Naive thymus-derived CD4-positive, alpha-beta T cell (primary cell): ENCODE measurements at regions not wholly inside any gene's neighbourhood (a gene's known extent, or its start where the extent isn't known, plus 50 kb on each side); places are given as distances from the start of the nearest gene placed in this dataset.
"Not testable (repeated sequence)": the region's sequence is repeated elsewhere in the genome, so short reads cannot be mapped to it uniquely, and the experiment has no call there.

ENCODE experiments used
- ATAC-seq: fragments of 150-1000 bp; cut with Tn5 transposase; 2 replicates; pipeline ENCODE4 v1.10.0; 2021; ENCODE audit warnings: mild to moderate bottlenecking, moderate library complexity
- CTCF ChIA-PET: fragments of 350-600 bp; sonication (Branson Sonifier 250); formaldehyde crosslinking; loops from one replicate; lab custom pipeline; 2021; ENCODE audit warnings: antibody characterized with exemption; lab: Charles Lee
- POLR2A ChIA-PET: fragments of 350-600 bp; sonication (Branson Sonifier 250); formaldehyde crosslinking; loops from one replicate; lab custom pipeline; 2021; ENCODE audit warnings: antibody characterized with exemption, inconsistent platforms; lab: Charles Lee
- DNase-seq, 9 donors: peaks; one replicate each; pipeline versions ENCODE4 v3.0.0 to v3.0.0-alpha.2; 2020 to 2022; ENCODE audit warnings: mixed read lengths in 1 of 9
- H3K27ac ChIP-seq: one replicate; pipeline ENCODE4 v1.7.0; 2013; ENCODE audit warnings: mild to moderate bottlenecking, low read depth, low read length, moderate library complexity
- H3K27me3 ChIP-seq, 2 donors: one replicate each; pipeline ENCODE4 v1.7.0; 2013; ENCODE audit warnings: low read length in 2 of 2, mild to moderate bottlenecking in 2 of 2, moderate library complexity in 2 of 2; ENCODE audit not compliant: control insufficient read depth in 2 of 2, insufficient read depth in 2 of 2
- H3K36me3 ChIP-seq, 3 experiments: 1 replicate in 2 of 3; 2 replicates in 1 of 3; pipeline ENCODE4 v1.7.0; 2013; ENCODE audit warnings: low read length in 3 of 3, mild to moderate bottlenecking in 3 of 3, moderate library complexity in 1 of 3; ENCODE audit not compliant: insufficient read depth in 3 of 3, control insufficient read depth in 2 of 3
- H3K4me1 ChIP-seq, 2 donors: one replicate each; pipeline ENCODE4 v1.7.0; 2013; ENCODE audit warnings: low read length in 2 of 2, mild to moderate bottlenecking in 2 of 2, moderate library complexity in 1 of 2; ENCODE audit not compliant: control insufficient read depth in 2 of 2, insufficient read depth in 2 of 2
- H3K4me3 ChIP-seq: 2 replicates; pipeline ENCODE4 v1.7.0; 2013; ENCODE audit warnings: mild to moderate bottlenecking, low read length
- H3K9me3 ChIP-seq, 3 experiments: 1 replicate in 2 of 3; 2 replicates in 1 of 3; pipeline ENCODE4 v1.7.0; 2013; ENCODE audit warnings: low read length in 3 of 3; ENCODE audit not compliant: control insufficient read depth in 2 of 3
- H3K27ac Mint-ChIP-seq, 9 donors: one replicate each; pipeline ENCODE4 v1.8.0; 2020 to 2022; ENCODE audit warnings: mixed read lengths in 9 of 9, mild to moderate bottlenecking in 8 of 9, moderate library complexity in 5 of 9, inconsistent platforms in 2 of 9
- H3K27me3 Mint-ChIP-seq, 5 donors: one replicate each; pipeline ENCODE4 v1.8.0; 2021 to 2022; ENCODE audit warnings: mixed read lengths in 5 of 5, mild to moderate bottlenecking in 1 of 5
- H3K36me3 Mint-ChIP-seq, 5 donors: one replicate each; pipeline ENCODE4 v1.8.0; 2020 to 2022; ENCODE audit warnings: mixed read lengths in 5 of 5, mild to moderate bottlenecking in 3 of 5, inconsistent platforms in 1 of 5
- H3K4me1 Mint-ChIP-seq, 7 donors: one replicate each; pipeline ENCODE4 v1.8.0; 2020 to 2022; ENCODE audit warnings: mixed read lengths in 7 of 7, mild to moderate bottlenecking in 3 of 7, inconsistent platforms in 1 of 7
- H3K4me3 Mint-ChIP-seq, 10 donors: one replicate each; pipeline ENCODE4 v1.8.0; 2020 to 2022; ENCODE audit warnings: mild to moderate bottlenecking in 10 of 10, mixed read lengths in 10 of 10, moderate library complexity in 6 of 10, inconsistent platforms in 2 of 10
- H3K9me3 Mint-ChIP-seq, 11 donors: one replicate each; pipeline ENCODE4 v1.8.0; 2020 to 2022; ENCODE audit warnings: mixed read lengths in 11 of 11, mild to moderate bottlenecking in 4 of 11, inconsistent platforms in 1 of 11, moderate library complexity in 1 of 11
- intact Hi-C, 2 donors: fragments of 100-400 bp; cut with micrococcal nuclease; formaldehyde crosslinking; loops; one replicate each; pipeline ENCODE4 v1.15.1; 2023

DNA sequence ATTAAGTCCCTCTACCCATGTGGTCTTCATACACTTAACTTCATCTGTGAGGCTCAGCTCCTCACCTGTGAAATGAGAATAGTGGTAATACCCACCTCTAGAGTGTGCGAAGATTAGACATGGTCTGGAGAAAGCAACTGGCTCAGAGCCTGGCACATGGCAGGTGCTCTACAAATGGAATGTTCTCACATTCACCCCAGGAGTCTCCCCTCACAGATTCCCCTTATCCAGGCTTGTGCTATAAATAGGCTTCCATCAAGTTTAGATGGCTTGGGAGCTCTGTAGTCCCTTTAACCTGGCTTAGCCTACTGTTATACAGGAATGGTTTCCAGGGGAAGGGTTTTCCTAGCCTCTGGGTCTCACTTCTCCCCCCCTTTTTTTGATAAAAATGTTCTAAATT is 455.9 kb downstream of the RNF144A start:
- no peaks in the 10 kb centered on the region for H3K4me1 Mint-ChIP-seq
- ChIA-PET CTCF (no interaction called here), POLR2A (no interaction called here)
- peaks cover 0 to 9% (median 0%) of the 10 kb centered on the region in 5 donors for H3K36me3 Mint-ChIP-seq
- intact Hi-C loops = no loop called here
- Histone ChIP-seq H3K9me3 (no peaks in the 10 kb centered on the region), H3K27ac (no peak overlapping the region), H3K27me3 (no peaks in the 10 kb centered on the region), H3K36me3 (no peaks in the 10 kb centered on the region), H3K4me1 (no peaks in the 10 kb centered on the region), H3K4me3 (no peak overlapping the region)
- H3K27ac Mint-ChIP-seq = no peak overlapping the region
- ATAC-seq (no peak), DNase-seq (no peak)
- H3K27me3 Mint-ChIP-seq = peaks cover 0 to 9% (median 5%) of the 10 kb centered on the region in 5 donors
- no peak overlapping the region for H3K4me3 Mint-ChIP-seq
- peaks cover 3 to 23% (median 8%) of the 10 kb centered on the region in 11 donors for H3K9me3 Mint-ChIP-seq

GRCh38 chr2:7375901-7376300 is 458.7 kb downstream of the RNF144A start:
- Mint-ChIP-seq H3K36me3 (peaks cover 0 to 3% (median 0%) of the 10 kb centered on the region in 5 donors), H3K27ac (no peak overlapping the region), H3K4me1 (peaks cover 0 to 3% (median 0%) of the 10 kb centered on the region in 7 donors)

GRCh38 chr2:7377916-7378569 is 460.8 kb downstream of the RNF144A start:
- H3K9me3 ChIP-seq = no peaks in the 10 kb centered on the region
- intact Hi-C loops = no loop called here
- Mint-ChIP-seq H3K9me3 (peaks cover 0 to 2% (median 0%) of the 10 kb centered on the region in 11 donors), H3K27me3 (peaks cover 0 to 19% (median 0%) of the 10 kb centered on the region in 5 donors), H3K4me3 (no peak overlapping the region), H3K27ac (no peak overlapping the region), H3K4me1 (peaks cover 0 to 3% (median 0%) of the 10 kb centered on the region in 7 donors), H3K36me3 (peaks cover 0 to 3% (median 0%) of the 10 kb centered on the region in 5 donors)
- no peak for DNase-seq
- H3K36me3 ChIP-seq = no peaks in the 10 kb centered on the region
- CTCF ChIA-PET = no interaction called here
- H3K27ac ChIP-seq = no peak overlapping the region
- no peak overlapping the region for H3K4me3 ChIP-seq
- H3K4me1 ChIP-seq = no peaks in the 10 kb centered on the region
- POLR2A ChIA-PET = no interaction called here
- no peaks in the 10 kb centered on the region for H3K27me3 ChIP-seq
- ATAC-seq = no peak

More at GRCh38 chr2:7375901-7376300, 458.7 kb downstream of the RNF144A start:
- intact Hi-C loops = no loop called here
- Mint-ChIP-seq H3K9me3 (no peaks in the 10 kb centered on the region), H3K27me3 (peaks cover 0 to 12% (median 0%) of the 10 kb centered on the region in 5 donors), H3K4me3 (no peak overlapping the region)
- Histone ChIP-seq H3K36me3 (no peaks in the 10 kb centered on the region), H3K4me1 (no peaks in the 10 kb centered on the region), H3K4me3 (no peak overlapping the region), H3K27ac (no peak overlapping the region), H3K27me3 (no peaks in the 10 kb centered on the region), H3K9me3 (no peaks in the 10 kb centered on the region)
- POLR2A ChIA-PET = no interaction called here
- ATAC-seq = no peak
- no peak for DNase-seq
- CTCF ChIA-PET = no interaction called here

- Mint-ChIP-seq H3K9me3 (peaks cover 0 to 2% (median 0%) of the 10 kb centered on the region in 11 donors), H3K27me3 (peaks cover 0 to 20% (median 0%) of the 10 kb centered on the region in 5 donors)
Observed at GRCh38 chr2:7378591-7378990, 461.4 kb downstream of the RNF144A start.

GRCh38 chr2:7379799-7380198 is 462.6 kb downstream of the RNF144A start:
- no peak overlapping the region for H3K4me3 ChIP-seq
- Mint-ChIP-seq H3K27me3 (peaks cover 0 to 16% (median 0%) of the 10 kb centered on the region in 5 donors), H3K36me3 (peaks cover 0 to 3% (median 0%) of the 10 kb centered on the region in 5 donors), H3K4me3 (no peak overlapping the region), H3K9me3 (peaks cover 0 to 2% (median 0%) of the 10 kb centered on the region in 11 donors), H3K27ac (no peak overlapping the region), H3K4me1 (peaks cover 0 to 3% (median 0%) of the 10 kb centered on the region in 7 donors)
- ChIA-PET CTCF (no interaction called here), POLR2A (no interaction called here)
- DNase-seq (no peak), ATAC-seq (no peak)
- H3K27ac ChIP-seq = no peak overlapping the region
- H3K4me1 ChIP-seq = no peaks in the 10 kb centered on the region
- H3K36me3 ChIP-seq = no peaks in the 10 kb centered on the region
- H3K27me3 ChIP-seq = no peaks in the 10 kb centered on the region
- intact Hi-C loops = no loop called here
- H3K9me3 ChIP-seq = no peaks in the 10 kb centered on the region

More at GRCh38 chr2:7378591-7378990, 461.4 kb downstream of the RNF144A start:
- Histone ChIP-seq H3K4me1 (no peaks in the 10 kb centered on the region), H3K27me3 (no peaks in the 10 kb centered on the region), H3K27ac (no peak overlapping the region), H3K4me3 (no peak overlapping the region), H3K36me3 (no peaks in the 10 kb centered on the region), H3K9me3 (no peaks in the 10 kb centered on the region)
- ChIA-PET CTCF (no interaction called here), POLR2A (no interaction called here)
- Mint-ChIP-seq H3K27ac (no peak overlapping the region), H3K36me3 (peaks cover 0 to 3% (median 0%) of the 10 kb centered on the region in 5 donors), H3K4me1 (peaks cover 0 to 3% (median 0%) of the 10 kb centered on the region in 7 donors), H3K4me3 (no peak overlapping the region)
- DNase-seq (no peak), ATAC-seq (no peak)
- intact Hi-C loops = no loop called here

DNA sequence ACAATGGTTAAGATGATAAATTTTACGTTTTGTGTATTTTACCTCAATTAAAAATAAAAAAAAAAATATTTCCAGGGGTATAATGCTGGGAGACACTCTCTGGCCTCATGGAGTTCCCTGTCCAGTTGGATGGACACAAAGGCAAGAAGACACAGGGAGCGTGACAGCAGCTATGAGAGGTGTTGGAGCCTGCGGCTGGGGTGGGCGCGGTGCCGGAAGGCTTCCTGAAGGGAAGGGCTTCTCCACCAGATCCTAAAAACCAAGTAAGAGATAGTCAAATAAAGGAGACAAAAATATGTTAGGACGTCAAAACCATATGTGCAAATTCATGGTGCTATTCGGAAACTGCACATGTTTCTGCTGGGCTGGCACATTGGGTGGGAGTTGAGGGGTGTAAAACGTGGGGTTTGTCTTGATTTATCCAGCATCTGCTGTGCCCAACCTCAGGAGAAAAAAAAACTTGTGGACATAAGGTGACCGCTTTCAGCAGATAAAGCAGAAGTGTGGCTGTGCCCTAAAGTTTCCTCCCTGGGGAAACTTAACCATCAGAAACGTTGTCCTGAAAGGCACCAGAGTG is 467.6 kb downstream of the RNF144A start:
- ATAC-seq = no peak
- POLR2A ChIA-PET = no interaction called here
- intact Hi-C loops = no loop called here
- CTCF ChIA-PET = no interaction called here
- no peak overlapping the region for H3K4me3 Mint-ChIP-seq
- no peak for DNase-seq
- H3K9me3 Mint-ChIP-seq = peaks cover 0 to 2% (median 0%) of the 10 kb centered on the region in 11 donors
- no peaks in the 10 kb centered on the region for H3K27me3 ChIP-seq
- peaks cover 0 to 9% (median 0%) of the 10 kb centered on the region in 5 donors for H3K27me3 Mint-ChIP-seq
- no peaks in the 10 kb centered on the region for H3K9me3 ChIP-seq
- peak overlapping the region in 1 of 9 donors; percentile 6 for H3K27ac Mint-ChIP-seq
- H3K4me1 Mint-ChIP-seq = no peaks in the 10 kb centered on the region
- H3K4me1 ChIP-seq = no peaks in the 10 kb centered on the region
- H3K27ac ChIP-seq = no peak overlapping the region
- H3K36me3 ChIP-seq = no peaks in the 10 kb centered on the region
- H3K4me3 ChIP-seq = no peak overlapping the region
- no peaks in the 10 kb centered on the region for H3K36me3 Mint-ChIP-seq

DNA sequence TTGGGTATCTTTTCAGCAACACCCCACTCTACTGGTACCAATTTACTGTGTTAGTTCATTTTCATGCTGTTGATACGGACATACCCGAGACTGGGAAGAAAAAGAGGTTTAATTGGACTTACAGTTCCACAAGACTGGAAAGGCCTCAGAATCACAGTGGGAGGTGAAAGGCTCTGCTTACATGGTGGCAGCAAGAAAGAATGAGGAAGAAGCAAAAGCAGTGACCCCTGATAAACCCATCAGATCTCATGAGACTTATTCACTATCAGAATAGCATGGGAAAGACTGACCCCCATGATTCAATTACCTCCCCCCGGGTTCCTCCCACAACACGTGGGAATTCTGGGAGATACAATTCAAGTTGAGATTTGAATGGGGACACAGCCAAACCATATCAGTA is 473.1 kb downstream of the RNF144A start:
- H3K4me3 ChIP-seq, H3K4me1 ChIP-seq, H3K27ac Mint-ChIP-seq, H3K27me3 ChIP-seq, ATAC-seq, H3K27me3 Mint-ChIP-seq, H3K9me3 Mint-ChIP-seq, H3K9me3 ChIP-seq, H3K36me3 ChIP-seq, CTCF ChIA-PET, intact Hi-C loops, H3K27ac ChIP-seq, H3K4me1 Mint-ChIP-seq, POLR2A ChIA-PET, H3K36me3 Mint-ChIP-seq, DNase-seq, H3K4me3 Mint-ChIP-seq: not testable (repeated sequence)
